Left lung (tissue), 4 donors: ENCODE measurements at regions not wholly inside any gene's neighbourhood (a gene's known extent, or its start where the extent isn't known, plus 50 kb on each side); places are given as distances from the start of the nearest gene placed in this dataset.

ENCODE experiments used
- ATAC-seq: fragments of 200-7000 bp; cut with Tn5 transposase; one replicate; pipeline ENCODE4 v1.9.1; 2020; ENCODE audit warnings: moderate library complexity
- DNase-seq, 4 donors: peaks; one replicate each; pipeline ENCODE4 v3.0.0-alpha.2; 2013 to 2020
- H3K27ac ChIP-seq, 2 donors: fragments of 200-600 bp; sonication (generic) in 1 of 2; one replicate each; pipeline versions ENCODE4 v1.5.0 to v1.8.0; 2020 to 2021
- H3K27me3 ChIP-seq, 2 donors: fragments of 200-600 bp; sonication (generic) in 1 of 2; one replicate each; pipeline versions ENCODE4 v1.5.0 to v1.8.0; 2020 to 2021
- H3K36me3 ChIP-seq, 2 donors: fragments of 200-600 bp; sonication (generic) in 1 of 2; one replicate each; pipeline versions ENCODE4 v1.5.0 to v1.8.0; 2020 to 2021
- H3K4me1 ChIP-seq, 2 donors: fragments of 200-600 bp; one replicate each; pipeline ENCODE4 v1.8.0; 2021
- H3K4me3 ChIP-seq, 2 donors: fragments of 200-600 bp; sonication (generic) in 1 of 2; one replicate each; pipeline versions ENCODE4 v1.5.0 to v1.8.0; 2020 to 2021; ENCODE audit warnings: mild to moderate bottlenecking in 1 of 2
- H3K9me3 ChIP-seq, 2 donors: fragments of 200-600 bp; sonication (generic) in 1 of 2; one replicate each; pipeline versions ENCODE4 v1.5.0 to v1.8.0; 2020 to 2021
- CTCF ChIP-seq, 2 donors: fragments of 200-600 bp; sonication (generic) in 1 of 2; IDR thresholded peaks; one replicate each; pipeline versions ENCODE4 v1.5.0 to v1.8.0; 2021; ENCODE audit warnings: antibody characterized with exemption in 2 of 2
- intact Hi-C, 2 donors: fragments of 100-400 bp; cut with DNase I; formaldehyde crosslinking; loops; one replicate each; pipeline versions ENCODE4 v1.11.2 to v1.14.2; 2022
- donor health status: DM: no; HTN: yes; CAD: no.
- donor health status: DM: no; HTN: no; CAD: no.

GRCh38 chr3:181274025-181274424, 284.5 kb upstream of the DNAJC19 start:
- no peak for DNase-seq

GRCh38 chr3:181267312-181267711, 277.8 kb upstream of the DNAJC19 start:
- Histone ChIP-seq H3K9me3 (peaks cover 0 to 3% of the 10 kb centered on the region in 2 donors), H3K27ac (no peak overlapping the region), H3K4me1 (no peaks in the 10 kb centered on the region), H3K4me3 (no peak overlapping the region), H3K27me3 (no peaks in the 10 kb centered on the region), H3K36me3 (no peaks in the 10 kb centered on the region)
- DNase-seq, result no peak
- no peak for ATAC-seq
- intact Hi-C loops, result no loop called here
- no peak for TF ChIP-seq CTCF (IDR thresholded peaks at IDR 0.05)

More at GRCh38 chr3:181274025-181274424, 284.5 kb upstream of the DNAJC19 start:
- no peak for ATAC-seq
- no peaks in the 10 kb centered on the region for H3K36me3 ChIP-seq
- intact Hi-C loops, result no loop called here
- no peaks in the 10 kb centered on the region for H3K4me1 ChIP-seq
- H3K4me3 ChIP-seq, result no peak overlapping the region
- no peak overlapping the region for H3K27ac ChIP-seq
- no peak for TF ChIP-seq CTCF (IDR thresholded peaks at IDR 0.05)
- H3K9me3 ChIP-seq, result no peaks in the 10 kb centered on the region
- no peaks in the 10 kb centered on the region for H3K27me3 ChIP-seq

GRCh38 chr3:181265750-181266333, 276.3 kb upstream of the DNAJC19 start:
- ATAC-seq, result no peak
- Histone ChIP-seq H3K9me3 (peaks cover 0 to 3% of the 10 kb centered on the region in 2 donors), H3K36me3 (no peaks in the 10 kb centered on the region), H3K4me1 (no peaks in the 10 kb centered on the region), H3K27me3 (no peaks in the 10 kb centered on the region), H3K4me3 (no peak overlapping the region), H3K27ac (no peak overlapping the region)
- intact Hi-C loops, result no loop called here
- no peak for TF ChIP-seq CTCF (IDR thresholded peaks at IDR 0.05)
- DNase-seq, result no peak

GRCh38 chr3:181264486-181264885, 274.9 kb upstream of the DNAJC19 start:
- peaks cover 0 to 3% of the 10 kb centered on the region in 2 donors for H3K9me3 ChIP-seq
- ATAC-seq (no peak), DNase-seq (no peak)
- no peaks in the 10 kb centered on the region for H3K36me3 ChIP-seq
- H3K4me1 ChIP-seq, result no peaks in the 10 kb centered on the region
- H3K27me3 ChIP-seq, result no peaks in the 10 kb centered on the region
- TF ChIP-seq CTCF (IDR thresholded peaks at IDR 0.05), result no peak
- intact Hi-C loops, result no loop called here
- no peak overlapping the region for H3K4me3 ChIP-seq
- H3K27ac ChIP-seq, result no peak overlapping the region

GRCh38 chr3:181253796-181254195, 264.3 kb upstream of the DNAJC19 start:
- no peak for TF ChIP-seq CTCF (IDR thresholded peaks at IDR 0.05)
- DNase-seq, result no peak
- H3K27me3 ChIP-seq, result no peaks in the 10 kb centered on the region
- H3K9me3 ChIP-seq, result no peaks in the 10 kb centered on the region
- H3K27ac ChIP-seq, result no peak overlapping the region
- no peaks in the 10 kb centered on the region for H3K4me1 ChIP-seq
- H3K4me3 ChIP-seq, result no peak overlapping the region
- no peak for ATAC-seq
- H3K36me3 ChIP-seq, result no peaks in the 10 kb centered on the region
- intact Hi-C loops, result no loop called here
